Endothelial cell (in vitro differentiated cells): ENCODE measurements at regions not wholly inside any gene's neighbourhood (a gene's known extent, or its start where the extent isn't known, plus 50 kb on each side); places are given as distances from the start of the nearest gene placed in this dataset.

Source experiments
- DNase-seq: peaks from one replicate; pipeline ENCODE4 v3.0.0; 2021; ENCODE audit warnings: low spot score
- H3K27ac Mint-ChIP-seq: one replicate; pipeline ENCODE4 v1.8.0; 2021; ENCODE audit warnings: mixed read lengths, inconsistent platforms; ENCODE audit not compliant: unreplicated experiment
- H3K27me3 Mint-ChIP-seq: one replicate; pipeline ENCODE4 v1.8.0; 2021; ENCODE audit warnings: mild to moderate bottlenecking, moderate library complexity, mixed read lengths, inconsistent platforms; ENCODE audit not compliant: unreplicated experiment
- H3K36me3 Mint-ChIP-seq: one replicate; pipeline ENCODE4 v1.8.0; 2021; ENCODE audit warnings: mild to moderate bottlenecking, low read depth, mixed read lengths, inconsistent platforms; ENCODE audit not compliant: unreplicated experiment
- H3K4me1 Mint-ChIP-seq: one replicate; pipeline ENCODE4 v1.8.0; 2021; ENCODE audit warnings: mild to moderate bottlenecking, mixed read lengths, inconsistent platforms; ENCODE audit not compliant: unreplicated experiment
- H3K4me3 Mint-ChIP-seq: one replicate; pipeline ENCODE4 v1.8.0; 2021; ENCODE audit warnings: mild to moderate bottlenecking, mixed read lengths, inconsistent platforms; ENCODE audit not compliant: unreplicated experiment
- H3K9me3 Mint-ChIP-seq: one replicate; pipeline ENCODE4 v1.8.0; 2021; ENCODE audit warnings: mixed read lengths, inconsistent platforms; ENCODE audit not compliant: unreplicated experiment
- TF ChIP-seq, protein P1 (sequence below): fragments of 200-600 bp; sonication (generic); IDR thresholded peaks from one replicate; pipeline ENCODE4 v1.5.0; 2021; ENCODE audit warnings: antibody characterized with exemption; ENCODE audit not compliant: unreplicated experiment

DNA sequence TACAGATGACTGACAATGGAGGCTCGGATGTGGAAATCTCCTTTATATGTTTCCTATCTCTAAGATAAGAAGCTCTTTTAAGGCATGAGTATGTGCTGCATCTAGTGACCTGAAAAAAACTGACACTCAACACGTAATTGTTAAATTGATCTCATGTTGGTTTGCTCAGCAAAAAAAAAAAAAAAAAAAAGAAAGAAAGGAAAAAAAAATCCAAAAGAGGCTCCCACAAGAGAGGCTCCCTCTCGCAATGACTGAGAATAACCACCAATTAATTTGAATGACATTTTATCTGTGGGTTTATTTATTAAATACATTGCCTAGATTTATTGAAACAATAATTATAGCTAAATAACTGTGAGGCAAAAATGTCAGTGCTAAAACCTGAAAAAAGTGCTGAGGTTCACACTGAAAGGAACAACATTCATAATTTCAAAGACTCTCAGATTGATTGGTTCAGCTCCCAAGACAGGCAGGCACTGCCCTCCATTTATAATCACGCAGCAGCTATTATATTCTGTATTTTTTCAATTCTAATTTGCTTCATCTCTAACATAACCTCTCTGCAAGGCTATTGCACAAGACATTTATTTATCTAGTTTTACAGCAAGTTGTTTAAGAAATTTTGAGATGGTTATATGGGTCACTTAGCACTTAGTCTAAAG lies 184.5 kb upstream of the TMPRSS15 start:
- no peak overlapping the region for H3K27ac Mint-ChIP-seq

DNA sequence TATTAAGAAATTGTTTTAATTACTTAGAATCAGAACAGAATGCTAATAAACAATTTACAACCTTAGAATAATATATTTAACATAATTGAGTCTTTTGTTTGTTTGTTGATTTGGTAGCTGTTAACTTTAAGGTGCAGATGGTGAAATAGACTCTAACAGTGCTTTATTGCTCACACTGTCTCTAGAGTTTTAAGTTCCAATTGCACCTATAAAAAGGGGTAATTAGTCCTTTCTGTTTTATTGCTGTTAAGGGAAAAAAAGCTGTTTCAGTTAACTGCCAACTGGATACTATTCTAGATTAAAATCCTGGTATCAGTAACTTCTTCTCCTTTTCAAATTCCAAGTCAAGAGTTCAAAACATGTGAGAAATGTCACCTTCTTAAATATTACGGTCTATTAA lies 197.6 kb upstream of the TMPRSS15 start:
- TF ChIP-seq, protein P1, sequence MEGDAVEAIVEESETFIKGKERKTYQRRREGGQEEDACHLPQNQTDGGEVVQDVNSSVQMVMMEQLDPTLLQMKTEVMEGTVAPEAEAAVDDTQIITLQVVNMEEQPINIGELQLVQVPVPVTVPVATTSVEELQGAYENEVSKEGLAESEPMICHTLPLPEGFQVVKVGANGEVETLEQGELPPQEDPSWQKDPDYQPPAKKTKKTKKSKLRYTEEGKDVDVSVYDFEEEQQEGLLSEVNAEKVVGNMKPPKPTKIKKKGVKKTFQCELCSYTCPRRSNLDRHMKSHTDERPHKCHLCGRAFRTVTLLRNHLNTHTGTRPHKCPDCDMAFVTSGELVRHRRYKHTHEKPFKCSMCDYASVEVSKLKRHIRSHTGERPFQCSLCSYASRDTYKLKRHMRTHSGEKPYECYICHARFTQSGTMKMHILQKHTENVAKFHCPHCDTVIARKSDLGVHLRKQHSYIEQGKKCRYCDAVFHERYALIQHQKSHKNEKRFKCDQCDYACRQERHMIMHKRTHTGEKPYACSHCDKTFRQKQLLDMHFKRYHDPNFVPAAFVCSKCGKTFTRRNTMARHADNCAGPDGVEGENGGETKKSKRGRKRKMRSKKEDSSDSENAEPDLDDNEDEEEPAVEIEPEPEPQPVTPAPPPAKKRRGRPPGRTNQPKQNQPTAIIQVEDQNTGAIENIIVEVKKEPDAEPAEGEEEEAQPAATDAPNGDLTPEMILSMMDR: no peak
- Mint-ChIP-seq H3K36me3 (no peaks in the 10 kb centered on the region), H3K9me3 (no peaks in the 10 kb centered on the region), H3K4me1 (peaks cover 4% of the 10 kb centered on the region), H3K27me3 (peaks cover 2% of the 10 kb centered on the region), H3K4me3 (no peak overlapping the region), H3K27ac (no peak overlapping the region)
- no peak for DNase-seq

More for the DNA sequence above, 184.5 kb upstream of the TMPRSS15 start:
- Mint-ChIP-seq H3K9me3 (no peaks in the 10 kb centered on the region), H3K4me1 (no peaks in the 10 kb centered on the region), H3K36me3 (no peaks in the 10 kb centered on the region), H3K4me3 (no peak overlapping the region), H3K27me3 (peaks cover 4% of the 10 kb centered on the region)
- TF ChIP-seq, protein P1: no peak
- no peak for DNase-seq

DNA sequence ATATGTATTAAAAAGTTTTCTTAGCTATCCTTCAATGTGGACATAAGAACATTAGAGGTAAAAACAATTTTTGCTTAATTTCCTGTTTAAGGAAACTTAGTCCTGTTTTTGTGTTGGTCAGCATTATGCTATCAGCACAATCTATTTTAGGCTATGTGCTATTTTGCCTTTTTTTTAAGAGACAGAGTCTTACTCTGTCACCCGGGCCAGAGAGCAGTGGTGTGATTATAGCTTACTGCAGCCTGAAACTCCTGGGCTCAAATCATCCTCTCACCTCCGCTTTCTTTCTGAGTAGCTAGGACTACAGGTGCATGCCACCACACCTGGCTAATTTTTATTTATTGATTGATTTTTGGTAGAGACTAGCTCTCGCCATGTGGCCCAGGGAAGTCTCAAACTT lies 199.1 kb upstream of the TMPRSS15 start:
- no peak overlapping the region for H3K4me3 Mint-ChIP-seq

DNA sequence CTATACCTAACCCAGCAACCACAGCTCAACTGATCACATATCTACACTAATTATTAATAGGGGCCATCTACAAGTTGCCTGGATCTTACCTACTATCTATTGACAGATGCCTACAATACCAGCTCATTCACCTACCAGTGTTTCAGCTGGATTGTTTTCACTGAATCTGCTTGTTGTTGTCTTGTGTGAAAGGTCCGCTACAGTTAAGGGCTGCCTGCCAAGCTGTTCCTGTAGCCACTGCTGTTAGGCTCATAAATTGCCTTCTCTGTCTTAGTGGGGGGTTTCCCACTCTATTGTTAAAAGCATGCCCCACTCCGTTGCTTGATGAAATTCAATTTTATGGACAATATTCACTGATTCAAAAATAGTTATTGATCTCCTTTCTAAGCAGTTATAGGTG lies 199.7 kb upstream of the TMPRSS15 start:
- Mint-ChIP-seq H3K36me3 (no peaks in the 10 kb centered on the region), H3K4me1 (peaks cover 4% of the 10 kb centered on the region), H3K4me3 (no peak overlapping the region), H3K27me3 (peaks cover 2% of the 10 kb centered on the region), H3K9me3 (no peaks in the 10 kb centered on the region), H3K27ac (no peak overlapping the region)
- TF ChIP-seq, protein P1: no peak
- DNase-seq: no peak

More for the DNA sequence above, 199.1 kb upstream of the TMPRSS15 start:
- TF ChIP-seq, protein P1: no peak
- Mint-ChIP-seq H3K27ac (no peak overlapping the region), H3K36me3 (no peaks in the 10 kb centered on the region), H3K27me3 (peaks cover 2% of the 10 kb centered on the region), H3K9me3 (no peaks in the 10 kb centered on the region), H3K4me1 (peaks cover 4% of the 10 kb centered on the region)
- no peak for DNase-seq

DNA sequence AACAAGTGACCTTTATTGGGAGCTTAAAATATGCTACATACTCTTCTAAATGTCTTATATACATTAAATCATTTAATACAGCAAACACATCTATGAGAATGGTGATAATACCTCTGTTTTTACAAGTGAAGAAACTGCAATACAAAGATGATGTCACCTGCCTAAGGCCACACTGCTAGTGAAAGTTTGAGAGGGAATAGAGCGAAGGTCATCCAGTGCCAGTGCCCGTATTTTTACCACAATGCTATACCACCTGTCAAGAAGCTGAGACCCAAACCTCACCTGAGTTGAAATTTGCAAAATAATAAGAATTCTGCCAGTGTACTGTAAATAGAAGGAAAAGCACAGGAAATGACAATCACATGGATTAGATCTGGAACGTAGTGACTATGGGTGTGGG lies 200.4 kb upstream of the TMPRSS15 start:
- H3K27ac Mint-ChIP-seq: no peak overlapping the region
- H3K4me3 Mint-ChIP-seq: no peak overlapping the region
- no peaks in the 10 kb centered on the region for H3K27me3 Mint-ChIP-seq
- DNase-seq: no peak
- no peaks in the 10 kb centered on the region for H3K9me3 Mint-ChIP-seq
- TF ChIP-seq, protein P1: no peak
- H3K4me1 Mint-ChIP-seq: peaks cover 4% of the 10 kb centered on the region
- no peaks in the 10 kb centered on the region for H3K36me3 Mint-ChIP-seq
